Mesendoderm (in vitro differentiated cells): ENCODE measurements at regions not wholly inside any gene's neighbourhood (a gene's known extent, or its start where the extent isn't known, plus 50 kb on each side); places are given as distances from the start of the nearest gene placed in this dataset.

Source experiments
- DNase-seq: peaks from one replicate; pipeline ENCODE4 v3.0.0; 2013
- H2AK5ac ChIP-seq: 2 replicates; pipeline ENCODE4 v1.6.1; 2013; ENCODE audit warnings: low read length, inconsistent platforms
- H2BK120ac ChIP-seq: 2 replicates; pipeline ENCODE4 v1.6.1; 2013; ENCODE audit warnings: low read depth, mild to moderate bottlenecking, low read length, moderate library complexity, mixed read lengths
- H2BK15ac ChIP-seq: replicated peaks from 2 replicates; pipeline ENCODE4 v1.6.1; 2013; ENCODE audit warnings: low read depth, mild to moderate bottlenecking, moderate library complexity
- H2BK5ac ChIP-seq: 2 replicates; pipeline ENCODE4 v1.6.1; 2013; ENCODE audit warnings: low read length, inconsistent platforms
- H3K18ac ChIP-seq: 2 replicates; pipeline ENCODE4 v1.6.1; 2013; ENCODE audit warnings: mild to moderate bottlenecking, low read length, mixed read lengths
- H3K23ac ChIP-seq: one replicate; pipeline ENCODE4 v1.6.1; 2013; ENCODE audit warnings: low read length
- H3K27ac ChIP-seq: 2 replicates; pipeline ENCODE4 v1.5.1; 2013; ENCODE audit warnings: low read depth, mild to moderate bottlenecking, inconsistent platforms, low read length, moderate library complexity
- H3K27me3 ChIP-seq: 2 replicates; pipeline ENCODE4 v1.6.1; 2013; ENCODE audit warnings: low read length, control low read depth, mild to moderate bottlenecking, inconsistent platforms; ENCODE audit not compliant: insufficient read depth, poor library complexity
- H3K36me3 ChIP-seq: 2 replicates; pipeline ENCODE4 v1.6.1; 2013; ENCODE audit warnings: low read length, inconsistent platforms; ENCODE audit not compliant: control insufficient read depth, insufficient read depth
- H3K4ac ChIP-seq: one replicate; pipeline ENCODE4 v1.6.1; 2013; ENCODE audit warnings: low read depth, mild to moderate bottlenecking, low read length, moderate library complexity
- H3K4me1 ChIP-seq: 2 replicates; pipeline ENCODE4 v1.6.1; 2013; ENCODE audit warnings: low read depth, low read length, inconsistent platforms; ENCODE audit not compliant: control insufficient read depth
- H3K4me2 ChIP-seq: 2 replicates; pipeline ENCODE4 v1.6.1; 2013; ENCODE audit warnings: low read length
- H3K4me3 ChIP-seq: 2 replicates; pipeline ENCODE4 v1.5.1; 2013; ENCODE audit warnings: mild to moderate bottlenecking, low read length
- H3K56ac ChIP-seq: one replicate; pipeline ENCODE4 v1.6.1; 2013; ENCODE audit warnings: low read length
- H3K79me1 ChIP-seq: 2 replicates; pipeline ENCODE4 v1.6.1; 2013; ENCODE audit warnings: low read length, inconsistent platforms
- H3K79me2 ChIP-seq: 2 replicates; pipeline ENCODE4 v1.6.1; 2013; ENCODE audit warnings: mild to moderate bottlenecking, low read length; ENCODE audit not compliant: control insufficient read depth, insufficient read depth
- H3K9ac ChIP-seq: 2 replicates; pipeline ENCODE4 v1.6.1; 2013; ENCODE audit warnings: low read length, inconsistent platforms
- H4K5ac ChIP-seq: one replicate; pipeline ENCODE4 v1.6.1; 2013; ENCODE audit warnings: low read length
- H4K8ac ChIP-seq: one replicate; pipeline ENCODE4 v1.6.1; 2013; ENCODE audit warnings: low read depth, mild to moderate bottlenecking, control low read depth, low read length, moderate library complexity
- WGBS: extraction: QIAGEN DNeasy Blood & Tissue Kit; methylation state at CpG from one replicate; pipeline ENCODE4 v1.1.7; 2013; ENCODE audit warnings: low lambda C conversion rate, missing lambda C conversion rate; ENCODE audit not compliant: insufficient coverage; ENCODE audit errors: extremely low coverage; 5-methylcytosine and 5-hydroxymethylcytosine counted together

GRCh38 chr20:50330504-50331313 is 140.1 kb downstream of the CEBPB start:
- H3K9ac ChIP-seq, result no peak overlapping the region
- WGBS, result 100% methylated on average over 1 of the region's 17 CpGs
- no peak overlapping the region for H3K4me3 ChIP-seq
- no peak overlapping the region for H2BK5ac ChIP-seq
- no peaks in the 10 kb centered on the region for H3K79me2 ChIP-seq
- H4K8ac ChIP-seq, result no peak overlapping the region
- H3K18ac ChIP-seq, result no peak overlapping the region
- no peak overlapping the region for H3K27ac ChIP-seq
- H3K23ac ChIP-seq, result no peak overlapping the region
- no peaks in the 10 kb centered on the region for H3K79me1 ChIP-seq
- no peak overlapping the region for H3K4me2 ChIP-seq
- H4K5ac ChIP-seq, result no peak overlapping the region
- H2BK120ac ChIP-seq, result no peak overlapping the region
- no peaks in the 10 kb centered on the region for H3K27me3 ChIP-seq
- H3K56ac ChIP-seq, result no peak overlapping the region
- no peaks in the 10 kb centered on the region for H3K4me1 ChIP-seq
- H2AK5ac ChIP-seq, result no peak overlapping the region
- DNase-seq, result no peak
- H3K4ac ChIP-seq, result no peak overlapping the region
- H2BK15ac ChIP-seq, result no peak overlapping the region
- no peaks in the 10 kb centered on the region for H3K36me3 ChIP-seq

GRCh38 chr20:50331469-50332363 is 141.1 kb downstream of the CEBPB start:
- Histone ChIP-seq H4K5ac (no peak overlapping the region), H3K79me1 (no peaks in the 10 kb centered on the region), H3K27me3 (no peaks in the 10 kb centered on the region), H2BK5ac (no peak overlapping the region), H4K8ac (no peak overlapping the region), H3K18ac (no peak overlapping the region), H3K4me1 (no peaks in the 10 kb centered on the region), H3K79me2 (no peaks in the 10 kb centered on the region), H3K4ac (no peak overlapping the region), H3K23ac (no peak overlapping the region), H3K56ac (no peak overlapping the region), H2AK5ac (no peak overlapping the region), H3K9ac (no peak overlapping the region), H2BK15ac (no peak overlapping the region), H3K27ac (no peak overlapping the region), H3K4me2 (no peak overlapping the region), H3K4me3 (no peak overlapping the region), H2BK120ac (no peak overlapping the region), H3K36me3 (no peaks in the 10 kb centered on the region)
- WGBS, result no CpG with 5 or more reads among the region's 10 CpGs
- no peak for DNase-seq

- Histone ChIP-seq H3K4ac (no peak overlapping the region), H3K4me1 (no peaks in the 10 kb centered on the region), H3K56ac (no peak overlapping the region), H3K79me1 (no peaks in the 10 kb centered on the region), H3K27me3 (no peaks in the 10 kb centered on the region), H4K5ac (no peak overlapping the region), H2BK5ac (no peak overlapping the region), H3K36me3 (no peaks in the 10 kb centered on the region), H3K18ac (no peak overlapping the region), H3K9ac (no peak overlapping the region), H2BK120ac (no peak overlapping the region), H3K27ac (no peak overlapping the region), H3K4me3 (no peak overlapping the region), H2BK15ac (no peak overlapping the region), H4K8ac (no peak overlapping the region), H3K4me2 (no peak overlapping the region), H2AK5ac (no peak overlapping the region), H3K23ac (no peak overlapping the region), H3K79me2 (no peaks in the 10 kb centered on the region)
- no CpG with 5 or more reads among the region's 11 CpGs for WGBS
- DNase-seq, result no peak
Observed at GRCh38 chr20:50332491-50332980, 141.9 kb downstream of the CEBPB start.

GRCh38 chr20:50333131-50333670 is 142.6 kb downstream of the CEBPB start:
- H3K27ac ChIP-seq, result no peak overlapping the region
- no peak overlapping the region for H3K4me2 ChIP-seq
- H3K9ac ChIP-seq, result no peak overlapping the region
- no CpG with 5 or more reads among the region's 6 CpGs for WGBS
- H3K23ac ChIP-seq, result no peak overlapping the region
- no peak overlapping the region for H2BK120ac ChIP-seq
- no peaks in the 10 kb centered on the region for H3K4me1 ChIP-seq
- H3K4ac ChIP-seq, result no peak overlapping the region
- no peak overlapping the region for H3K4me3 ChIP-seq
- no peaks in the 10 kb centered on the region for H3K79me1 ChIP-seq
- no peak overlapping the region for H2BK15ac ChIP-seq
- H3K79me2 ChIP-seq, result no peaks in the 10 kb centered on the region
- no peaks in the 10 kb centered on the region for H3K27me3 ChIP-seq
- H4K8ac ChIP-seq, result no peak overlapping the region
- no peak overlapping the region for H4K5ac ChIP-seq
- no peak for DNase-seq
- no peaks in the 10 kb centered on the region for H3K36me3 ChIP-seq
- H3K18ac ChIP-seq, result no peak overlapping the region
- H3K56ac ChIP-seq, result no peak overlapping the region
- no peak overlapping the region for H2BK5ac ChIP-seq
- H2AK5ac ChIP-seq, result no peak overlapping the region

GRCh38 chr20:50333812-50334211 is 143.2 kb downstream of the CEBPB start:
- H3K4me2 ChIP-seq, result no peak overlapping the region
- H3K79me1 ChIP-seq, result no peaks in the 10 kb centered on the region
- H2BK120ac ChIP-seq, result no peak overlapping the region
- no peak overlapping the region for H4K8ac ChIP-seq
- no peak overlapping the region for H3K23ac ChIP-seq
- H3K36me3 ChIP-seq, result no peaks in the 10 kb centered on the region
- H3K27me3 ChIP-seq, result no peaks in the 10 kb centered on the region
- no peak overlapping the region for H3K4me3 ChIP-seq
- no peaks in the 10 kb centered on the region for H3K79me2 ChIP-seq
- no peak overlapping the region for H3K27ac ChIP-seq
- no peak overlapping the region for H3K9ac ChIP-seq
- no peaks in the 10 kb centered on the region for H3K4me1 ChIP-seq
- no peak overlapping the region for H3K18ac ChIP-seq
- H2AK5ac ChIP-seq, result no peak overlapping the region
- no peak overlapping the region for H2BK5ac ChIP-seq
- H2BK15ac ChIP-seq, result no peak overlapping the region
- H3K56ac ChIP-seq, result no peak overlapping the region
- no peak for DNase-seq
- H4K5ac ChIP-seq, result no peak overlapping the region
- no CpG with 5 or more reads among the region's 8 CpGs for WGBS
- H3K4ac ChIP-seq, result no peak overlapping the region
